Left ventricle myocardium inferior (tissue), 1 donor: ENCODE measurements at regions not wholly inside any gene's neighbourhood (a gene's known extent, or its start where the extent isn't known, plus 50 kb on each side); places are given as distances from the start of the nearest gene placed in this dataset.

Experiments used
- DNase-seq: peaks from one replicate; pipeline ENCODE4 v3.0.0-alpha.2; 2020
- H3K27ac ChIP-seq: fragments of 200-600 bp; replicated peaks from 2 replicates; pipeline ENCODE4 v1.8.0; 2021
- H3K27me3 ChIP-seq: fragments of 200-600 bp; 2 replicates; pipeline ENCODE4 v1.8.0; 2021; ENCODE audit warnings: low read depth
- H3K36me3 ChIP-seq: fragments of 200-600 bp; 2 replicates; pipeline ENCODE4 v1.8.0; 2021
- H3K4me1 ChIP-seq: fragments of 200-600 bp; 2 replicates; pipeline ENCODE4 v1.8.0; 2021
- H3K4me3 ChIP-seq: fragments of 200-600 bp; 2 replicates; pipeline ENCODE4 v1.8.0; 2021; ENCODE audit warnings: mild to moderate bottlenecking, moderate library complexity
- H3K9me3 ChIP-seq: fragments of 200-600 bp; replicated peaks from 2 replicates; pipeline ENCODE4 v1.8.0; 2021
- intact Hi-C: fragments of 100-400 bp; cut with micrococcal nuclease; formaldehyde crosslinking; loops from one replicate; pipeline ENCODE4 v1.11.0; 2022
- TF ChIP-seq, protein P1 (sequence below): fragments of 200-600 bp; IDR thresholded peaks from 2 replicates; pipeline ENCODE4 v1.8.0; 2021; ENCODE audit warnings: antibody characterized with exemption, mild to moderate bottlenecking, borderline replicate concordance
- donor health status: DM: no; HTN: yes; CAD: no; lungs with severe emphysema.

DNA sequence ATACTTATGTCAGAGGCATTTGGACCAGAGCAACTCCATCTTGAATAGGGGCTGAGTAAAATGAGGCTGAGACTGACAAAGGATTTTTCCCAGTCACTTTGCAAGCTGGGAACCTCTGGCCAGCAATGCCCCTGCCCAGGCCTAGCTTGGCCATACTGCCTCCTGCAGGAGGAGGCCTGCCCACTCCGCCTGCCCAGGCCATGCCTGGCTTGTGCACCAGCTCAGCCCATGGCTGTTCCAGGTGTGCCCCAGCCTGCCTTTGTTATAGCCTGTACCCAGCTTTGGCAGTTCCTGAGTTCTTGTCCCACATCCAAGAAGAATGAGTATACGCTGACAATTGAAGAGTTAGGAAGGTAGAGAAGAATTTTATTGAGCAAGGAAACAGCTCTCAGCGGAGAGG lies 176.1 kb downstream of the AASDH start:
- Histone ChIP-seq H3K27ac (no peak overlapping the region), H3K9me3 (peaks cover 23% of the 10 kb centered on the region), H3K27me3 (no peaks in the 10 kb centered on the region), H3K4me3 (no peak overlapping the region), H3K36me3 (no peaks in the 10 kb centered on the region), H3K4me1 (no peaks in the 10 kb centered on the region)
- DNase-seq = no peak
- intact Hi-C loops = no loop called here
- TF ChIP-seq, protein P1, sequence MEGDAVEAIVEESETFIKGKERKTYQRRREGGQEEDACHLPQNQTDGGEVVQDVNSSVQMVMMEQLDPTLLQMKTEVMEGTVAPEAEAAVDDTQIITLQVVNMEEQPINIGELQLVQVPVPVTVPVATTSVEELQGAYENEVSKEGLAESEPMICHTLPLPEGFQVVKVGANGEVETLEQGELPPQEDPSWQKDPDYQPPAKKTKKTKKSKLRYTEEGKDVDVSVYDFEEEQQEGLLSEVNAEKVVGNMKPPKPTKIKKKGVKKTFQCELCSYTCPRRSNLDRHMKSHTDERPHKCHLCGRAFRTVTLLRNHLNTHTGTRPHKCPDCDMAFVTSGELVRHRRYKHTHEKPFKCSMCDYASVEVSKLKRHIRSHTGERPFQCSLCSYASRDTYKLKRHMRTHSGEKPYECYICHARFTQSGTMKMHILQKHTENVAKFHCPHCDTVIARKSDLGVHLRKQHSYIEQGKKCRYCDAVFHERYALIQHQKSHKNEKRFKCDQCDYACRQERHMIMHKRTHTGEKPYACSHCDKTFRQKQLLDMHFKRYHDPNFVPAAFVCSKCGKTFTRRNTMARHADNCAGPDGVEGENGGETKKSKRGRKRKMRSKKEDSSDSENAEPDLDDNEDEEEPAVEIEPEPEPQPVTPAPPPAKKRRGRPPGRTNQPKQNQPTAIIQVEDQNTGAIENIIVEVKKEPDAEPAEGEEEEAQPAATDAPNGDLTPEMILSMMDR = no peak

DNA sequence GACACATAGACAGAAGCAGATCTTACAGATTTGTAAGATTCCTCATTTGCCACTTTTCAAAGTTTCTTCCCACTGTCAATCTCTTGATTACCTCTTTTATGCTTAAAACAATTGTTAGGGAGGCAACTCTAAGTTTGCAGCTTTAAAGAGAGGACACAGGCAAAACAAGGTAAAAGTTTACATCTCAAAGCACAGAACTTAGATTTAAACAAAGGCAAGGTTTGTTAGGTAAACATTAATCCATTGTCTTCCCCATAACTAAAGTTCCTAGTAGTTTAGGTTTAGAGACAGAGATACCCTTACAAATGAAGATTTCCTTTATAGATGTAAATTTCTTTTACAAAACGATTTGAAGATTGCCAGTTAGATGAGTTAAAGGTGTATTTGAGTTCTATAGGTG lies 176.9 kb downstream of the AASDH start:
- TF ChIP-seq, protein P1 = no peak
- Histone ChIP-seq H3K27me3 (no peaks in the 10 kb centered on the region), H3K9me3 (peaks cover 23% of the 10 kb centered on the region), H3K4me1 (no peaks in the 10 kb centered on the region), H3K36me3 (no peaks in the 10 kb centered on the region), H3K4me3 (no peak overlapping the region), H3K27ac (no peak overlapping the region)
- no peak for DNase-seq
- intact Hi-C loops = no loop called here

DNA sequence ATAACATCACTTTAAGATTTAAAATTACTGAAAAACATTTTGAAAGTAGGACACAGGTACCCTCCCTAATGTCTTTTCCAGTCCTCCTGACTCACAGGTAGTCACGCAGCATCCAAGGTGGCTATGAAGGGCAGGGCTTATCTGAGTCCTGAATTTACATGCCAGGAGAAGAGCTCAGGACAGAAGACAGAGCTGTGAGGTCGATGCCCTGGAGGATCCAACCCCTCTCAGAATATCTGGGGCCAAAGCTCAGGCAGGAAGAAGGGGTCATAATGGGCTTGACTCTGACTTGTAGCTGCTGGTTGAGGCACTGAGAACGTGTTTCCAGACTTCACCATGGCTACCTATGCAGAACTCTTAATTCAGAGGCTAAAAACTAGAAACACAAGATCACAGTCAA lies 177.5 kb downstream of the AASDH start:
- Histone ChIP-seq H3K4me3 (no peak overlapping the region), H3K27me3 (no peaks in the 10 kb centered on the region), H3K27ac (no peak overlapping the region), H3K36me3 (no peaks in the 10 kb centered on the region), H3K9me3 (peaks cover 23% of the 10 kb centered on the region), H3K4me1 (no peaks in the 10 kb centered on the region)
- TF ChIP-seq, protein P1 = no peak
- no peak for DNase-seq
- intact Hi-C loops = no loop called here

DNA sequence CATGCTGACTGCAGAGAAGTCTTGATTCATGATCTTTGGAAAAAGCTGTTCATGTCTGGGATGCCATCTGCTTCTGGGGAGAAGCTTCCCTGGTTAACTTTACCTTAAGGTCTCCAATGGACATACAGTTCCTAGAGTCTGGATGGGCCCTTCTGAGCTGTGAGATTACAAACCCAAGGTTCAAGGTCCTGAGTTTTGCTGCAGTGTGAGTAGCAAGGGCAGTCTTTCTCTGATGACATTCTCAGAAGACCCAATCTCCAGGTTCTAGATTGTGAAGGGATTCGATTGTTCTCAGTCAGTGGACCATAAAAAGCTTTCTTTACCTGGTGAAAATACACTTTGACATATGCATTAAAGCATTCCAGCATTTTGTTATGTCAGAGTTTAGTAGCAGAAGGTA lies 179.2 kb downstream of the AASDH start:
- Histone ChIP-seq H3K27ac (no peak overlapping the region), H3K36me3 (no peaks in the 10 kb centered on the region), H3K9me3 (peaks cover 23% of the 10 kb centered on the region), H3K4me3 (no peak overlapping the region), H3K27me3 (no peaks in the 10 kb centered on the region), H3K4me1 (no peaks in the 10 kb centered on the region)
- no peak for DNase-seq
- TF ChIP-seq, protein P1 = no peak
- intact Hi-C loops = no loop called here

DNA sequence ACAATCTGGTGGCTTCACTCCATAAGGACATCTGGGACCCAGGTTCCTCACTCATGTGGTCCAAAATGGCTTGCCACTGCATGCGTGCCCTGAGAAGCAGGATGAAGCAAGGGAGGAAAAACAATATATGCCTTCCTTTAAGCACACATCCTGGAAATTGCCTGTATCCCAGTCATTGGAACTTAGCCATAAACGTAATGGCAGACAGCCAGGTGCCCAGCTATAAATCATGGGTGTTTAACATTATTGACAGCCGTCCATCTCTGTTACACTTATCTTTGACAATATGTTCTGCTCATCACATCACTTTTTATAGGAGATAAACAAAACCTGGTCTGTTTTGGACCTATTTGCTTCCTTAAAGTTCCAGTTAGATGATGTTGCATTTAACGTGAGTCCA lies 181.0 kb downstream of the AASDH start:
- TF ChIP-seq, protein P1 = no peak
- Histone ChIP-seq H3K36me3 (no peaks in the 10 kb centered on the region), H3K4me1 (no peaks in the 10 kb centered on the region), H3K9me3 (peaks cover 8% of the 10 kb centered on the region), H3K4me3 (no peak overlapping the region), H3K27ac (no peak overlapping the region), H3K27me3 (no peaks in the 10 kb centered on the region)
- intact Hi-C loops = no loop called here
- DNase-seq = no peak

DNA sequence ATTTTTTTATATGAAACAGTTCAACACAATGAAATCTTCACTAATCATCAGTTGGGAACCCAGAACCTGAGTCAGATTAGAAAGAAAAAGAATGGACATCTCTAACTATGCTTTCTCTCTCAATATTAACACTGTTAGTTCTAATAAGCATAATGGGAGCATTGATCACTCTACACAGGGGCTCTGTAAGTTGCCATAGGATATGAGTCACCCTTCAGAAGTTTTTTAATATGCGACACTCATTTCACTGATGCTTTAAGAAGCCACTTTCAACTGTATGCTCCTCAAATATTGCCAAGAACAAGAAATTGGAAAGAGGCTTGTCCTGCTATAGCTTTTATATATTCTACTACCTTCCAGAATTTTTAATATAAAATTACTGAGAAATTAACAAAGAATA lies 187.0 kb downstream of the AASDH start:
- no peaks in the 10 kb centered on the region for H3K9me3 ChIP-seq
- no peak for DNase-seq
- H3K27ac ChIP-seq = no peak overlapping the region
- H3K27me3 ChIP-seq = peaks cover 5% of the 10 kb centered on the region
- no peak overlapping the region for H3K4me3 ChIP-seq
- no peaks in the 10 kb centered on the region for H3K36me3 ChIP-seq
- H3K4me1 ChIP-seq = no peaks in the 10 kb centered on the region
- TF ChIP-seq, protein P1 = no peak
- intact Hi-C loops = no loop called here
